Activated CD4-positive, alpha-beta T cell treated with anti-CD3 and anti-CD28 coated beads, Interleukin-2, amount 50 U/mL, for 24 hours (primary cell): ENCODE measurements at regions not wholly inside any gene's neighbourhood (a gene's known extent, or its start where the extent isn't known, plus 50 kb on each side); places are given as distances from the start of the nearest gene placed in this dataset.
"Not testable (repeated sequence)": the region's sequence is repeated elsewhere in the genome, so short reads cannot be mapped to it uniquely, and the experiment has no call there.

Experiments used
- DNase-seq, 2 donors: peaks; one replicate each; pipeline ENCODE4 v3.0.0-alpha.2; 2020; ENCODE audit warnings: low read depth in 1 of 2, low spot score in 1 of 2

GRCh38 chr2:34147780-34148179, 548.7 kb upstream of the FAM98A start:
- DNase-seq = no peak

- no peak for DNase-seq
These were observed 544.0 kb upstream of the FAM98A start for GRCh38 chr2:34143149-34143548.

- DNase-seq = not testable (repeated sequence)
These were observed 543.5 kb upstream of the FAM98A start for GRCh38 chr2:34142531-34143008.

- DNase-seq = not testable (repeated sequence)
These were observed 534.0 kb upstream of the FAM98A start for GRCh38 chr2:34133065-34133464.

GRCh38 chr2:34126279-34126678, 527.2 kb upstream of the FAM98A start:
- no peak for DNase-seq

GRCh38 chr2:34123996-34124785, 525.1 kb upstream of the FAM98A start:
- no peak for DNase-seq

GRCh38 chr2:34121076-34121475, 522.0 kb upstream of the FAM98A start:
- DNase-seq = no peak

GRCh38 chr2:34115076-34115475, 516.0 kb upstream of the FAM98A start:
- DNase-seq = no peak

GRCh38 chr2:34112161-34112560, 513.1 kb upstream of the FAM98A start:
- DNase-seq = no peak

GRCh38 chr2:34110392-34110791, 511.3 kb upstream of the FAM98A start:
- no peak for DNase-seq

- DNase-seq = no peak
These were observed 508.7 kb upstream of the FAM98A start for GRCh38 chr2:34107811-34108210.

GRCh38 chr2:34105006-34105767, 506.1 kb upstream of the FAM98A start:
- DNase-seq = no peak

GRCh38 chr2:34104601-34105000, 505.5 kb upstream of the FAM98A start:
- DNase-seq = no peak

- DNase-seq = no peak
These were observed 504.3 kb upstream of the FAM98A start for GRCh38 chr2:34103437-34103836.

- no peak for DNase-seq
These were observed 503.2 kb upstream of the FAM98A start for GRCh38 chr2:34102339-34102738.

- DNase-seq = no peak
These were observed 500.3 kb upstream of the FAM98A start for GRCh38 chr2:34099377-34099776.

GRCh38 chr2:34098256-34098655, 499.2 kb upstream of the FAM98A start:
- no peak for DNase-seq

GRCh38 chr2:34096562-34097171, 497.6 kb upstream of the FAM98A start:
- peak in 1 of 2 donors; percentile 29 for DNase-seq

GRCh38 chr2:34093790-34094189, 494.7 kb upstream of the FAM98A start:
- no peak for DNase-seq

- no peak for DNase-seq
These were observed 471.1 kb upstream of the FAM98A start for GRCh38 chr2:34070196-34070595.

GRCh38 chr2:34069604-34070003, 470.5 kb upstream of the FAM98A start:
- DNase-seq = no peak

- no peak for DNase-seq
These were observed 451.3 kb upstream of the FAM98A start for GRCh38 chr2:34050413-34050812.
